GM12873 (cell line): ENCODE measurements at regions not wholly inside any gene's neighbourhood (a gene's known extent, or its start where the extent isn't known, plus 50 kb on each side); places are given as distances from the start of the nearest gene placed in this dataset.

ENCODE experiments used
- CTCF ChIP-seq: IDR thresholded peaks from 2 replicates; pipeline ENCODE4 v1.5.1; 2012; ENCODE audit warnings: low read depth, mild to moderate bottlenecking, moderate library complexity, low read length, control low read depth; ENCODE audit not compliant: insufficient read depth; ENCODE audit errors: missing control alignments

DNA sequence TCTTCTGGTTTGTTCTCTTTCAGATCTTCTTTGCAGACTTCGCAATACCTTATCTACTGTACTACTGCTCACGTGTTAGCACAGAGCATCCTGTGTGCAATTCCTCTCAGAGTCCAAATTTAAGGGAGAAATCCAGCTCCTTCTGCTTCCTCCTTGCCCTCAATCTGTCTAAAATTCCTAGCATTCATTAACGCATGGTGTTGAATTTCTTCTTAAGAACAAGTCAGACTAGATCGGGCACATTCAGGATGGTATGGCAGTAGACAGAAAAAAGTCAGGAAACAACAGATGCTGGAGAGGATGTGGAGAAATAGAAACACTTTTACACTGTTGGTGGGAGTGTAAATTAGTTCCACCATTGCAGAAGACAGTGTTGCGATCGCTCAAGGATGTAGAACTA is 206.1 kb upstream of the CDH7 start:
- no peak for TF ChIP-seq CTCF

- TF ChIP-seq CTCF = no peak
Measured at GRCh38 chr18:65527879-65528633, 222.8 kb upstream of the CDH7 start.

DNA sequence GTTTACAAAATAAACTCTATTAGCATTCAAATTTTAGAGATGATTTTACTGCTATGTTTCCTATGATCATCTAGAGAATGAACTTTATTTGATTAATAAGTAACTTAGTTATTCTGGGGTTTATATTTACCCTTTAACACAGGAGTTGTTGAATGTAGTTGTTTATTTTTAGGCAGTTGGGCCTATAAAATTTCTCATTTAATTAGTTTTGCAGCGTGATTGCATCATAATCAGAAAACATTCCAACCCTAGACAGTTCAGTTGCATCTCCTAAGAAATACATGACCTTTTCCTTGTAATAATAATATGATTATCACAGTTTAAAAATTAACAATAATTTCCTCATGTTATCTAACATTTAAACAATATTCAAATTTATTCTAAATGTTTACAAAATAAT is 224.7 kb upstream of the CDH7 start:
- no peak for TF ChIP-seq CTCF

DNA sequence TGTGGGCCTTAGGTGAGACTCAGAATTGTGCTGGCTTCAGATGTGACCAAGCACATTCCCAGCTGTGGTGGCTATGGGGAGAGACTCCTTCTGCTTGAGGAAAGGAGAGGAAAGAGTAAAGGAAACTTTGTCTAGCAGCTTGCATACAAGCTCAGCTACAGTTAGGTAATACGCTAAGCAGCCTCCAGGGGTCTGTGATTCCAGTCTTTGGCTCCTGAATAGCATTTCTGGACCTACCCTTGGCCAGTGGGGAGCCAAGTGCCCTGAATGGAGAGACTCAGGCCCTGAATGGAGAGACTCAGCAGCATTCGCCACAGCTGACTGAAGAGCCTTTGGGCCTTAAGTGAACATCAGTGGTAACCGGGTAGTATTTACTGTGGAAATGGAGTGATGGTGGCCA is 227.4 kb upstream of the CDH7 start:
- TF ChIP-seq CTCF = no peak

GRCh38 chr18:65522907-65523306 is 227.9 kb upstream of the CDH7 start:
- TF ChIP-seq CTCF = no peak

DNA sequence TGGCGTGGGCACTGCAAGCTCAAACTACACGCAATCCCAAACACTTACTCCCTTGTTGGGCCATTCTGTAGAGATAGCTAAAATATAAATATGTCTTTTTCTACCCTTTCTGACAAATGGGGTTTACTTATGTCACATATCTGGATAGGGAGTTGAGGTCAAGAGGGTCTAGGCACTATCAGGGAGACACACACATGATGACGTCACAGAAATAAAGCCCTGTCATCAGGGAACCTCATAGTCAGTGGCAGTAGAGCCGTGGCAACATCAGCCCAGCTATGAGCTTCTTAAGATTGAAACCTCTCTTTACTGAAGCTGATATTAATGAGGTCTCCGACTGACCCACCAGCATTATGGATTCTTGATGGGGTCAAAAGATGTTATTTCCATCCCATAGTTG is 234.6 kb upstream of the CDH7 start:
- TF ChIP-seq CTCF = no peak

GRCh38 chr18:65498605-65499004 is 252.2 kb upstream of the CDH7 start:
- TF ChIP-seq CTCF = no peak
